SK-N-MC (cell line): ENCODE measurements at regions not wholly inside any gene's neighbourhood (a gene's known extent, or its start where the extent isn't known, plus 50 kb on each side); places are given as distances from the start of the nearest gene placed in this dataset.

ENCODE experiments used
- EZH2 ChIP-seq: fragments of 200-600 bp; sonication (generic); IDR thresholded peaks from one replicate; pipeline ENCODE4 v1.6.1; 2017; ENCODE audit warnings: antibody characterized with exemption
- FOXP2 ChIP-seq: optimal IDR thresholded peaks from 2 replicates; pipeline ENCODE3; 2011; ENCODE audit warnings: mild to moderate bottlenecking, moderate library complexity; ENCODE audit not compliant: insufficient read depth; ENCODE audit errors: extremely low read length, control extremely low read depth
- POLR2AphosphoS5 ChIP-seq: IDR thresholded peaks from 2 replicates; pipeline ENCODE4 v1.6.1; 2012; ENCODE audit warnings: mild to moderate bottlenecking, low read depth, low read length, borderline replicate concordance

GRCh38 chr4:187209921-187210613, 486.4 kb upstream of the FAT1 start:
- TF ChIP-seq EZH2 (no peak), POLR2AphosphoS5 (no peak), FOXP2 (no peak)
